ENCODE measurements at regions not wholly inside any gene's neighbourhood (a gene's known extent, or its start where the extent isn't known, plus 50 kb on each side); places are given as distances from the start of the nearest gene placed in this dataset.

DNA sequence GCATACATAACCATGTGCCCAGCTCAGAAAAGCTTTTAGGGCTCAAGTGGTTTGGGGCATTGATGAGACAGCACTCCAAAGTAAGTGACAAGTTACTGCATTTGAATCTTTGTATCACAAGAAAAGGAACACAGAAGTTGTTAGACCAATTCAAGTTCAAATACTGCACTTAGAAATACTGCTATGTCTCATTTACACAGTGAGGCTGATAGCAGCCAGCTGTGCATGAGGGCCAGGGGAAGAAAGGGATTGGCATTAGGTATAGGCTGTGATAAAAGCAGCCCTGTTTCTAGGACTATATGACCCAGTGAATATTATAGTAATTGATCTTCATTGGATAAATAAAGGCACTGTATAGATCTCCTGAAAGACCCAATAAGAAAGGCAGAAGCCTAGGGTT is 197.8 kb upstream of the SORCS1 start:
- H3K27ac ChIP-seq (ENCODE audit: low read length), result no peak overlapping the region
- H3K4me3 ChIP-seq (ENCODE audit: low read length), result no peak overlapping the region
- DNase-seq (ENCODE audit: low read depth, low spot score), result no peak
- H3K4me1 ChIP-seq (ENCODE audit: control insufficient read depth, insufficient read depth, low read length), result no peaks in the 10 kb centered on the region
- H3K9me3 ChIP-seq (ENCODE audit: control insufficient read depth, insufficient read depth, low read length), result no peaks in the 10 kb centered on the region
- H3K27me3 ChIP-seq (ENCODE audit: control insufficient read depth, insufficient read depth, low read length), result no peaks in the 10 kb centered on the region
- no peaks in the 10 kb centered on the region for H3K36me3 ChIP-seq (ENCODE audit: control insufficient read depth, insufficient read depth, low read length)

DNA sequence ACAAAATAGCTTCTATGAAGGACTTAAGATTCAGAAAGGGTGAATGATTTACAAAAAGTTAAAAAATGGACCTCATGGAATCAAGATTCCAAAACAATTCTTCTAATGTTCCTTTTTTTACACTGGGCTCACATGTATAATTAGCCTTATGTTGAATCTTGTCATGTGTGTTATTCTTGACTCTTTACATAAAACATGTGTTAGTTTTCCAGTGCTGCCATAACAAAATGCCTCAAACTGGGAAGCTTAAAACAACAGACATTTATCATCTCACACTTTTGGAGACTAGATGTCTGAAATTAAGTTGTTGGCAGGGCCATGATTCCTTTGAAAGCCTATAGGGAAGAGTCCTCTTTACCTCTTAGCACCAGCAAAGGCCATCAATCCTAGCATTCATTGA is 192.5 kb upstream of the SORCS1 start:
- no peak overlapping the region for H3K4me3 ChIP-seq (ENCODE audit: low read length)
- no peak overlapping the region for H3K27ac ChIP-seq (ENCODE audit: low read length)
- H3K4me1 ChIP-seq (ENCODE audit: control insufficient read depth, insufficient read depth, low read length), result no peaks in the 10 kb centered on the region
- no peaks in the 10 kb centered on the region for H3K27me3 ChIP-seq (ENCODE audit: control insufficient read depth, insufficient read depth, low read length)
- no peaks in the 10 kb centered on the region for H3K9me3 ChIP-seq (ENCODE audit: control insufficient read depth, insufficient read depth, low read length)
- no peaks in the 10 kb centered on the region for H3K36me3 ChIP-seq (ENCODE audit: control insufficient read depth, insufficient read depth, low read length)
- DNase-seq (ENCODE audit: low read depth, low spot score), result no peak

DNA sequence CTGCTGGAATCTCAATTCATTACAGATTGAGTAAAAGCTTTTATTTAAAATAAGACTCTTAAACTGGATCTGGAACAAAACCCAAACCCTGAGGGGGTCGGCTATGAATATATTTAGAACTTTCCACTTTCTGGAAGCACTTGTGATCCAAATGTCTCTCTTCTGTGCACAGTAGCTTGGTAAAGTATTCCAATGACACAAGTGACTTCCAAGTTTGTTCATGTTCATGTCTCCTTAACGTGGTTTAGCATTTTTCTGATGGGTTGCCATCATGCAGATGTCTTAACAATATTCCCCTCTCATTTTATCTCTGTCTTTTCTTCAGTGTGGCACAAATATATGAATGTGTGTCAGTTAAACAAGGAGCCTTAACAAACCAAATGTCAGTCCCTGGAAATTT is 191.9 kb upstream of the SORCS1 start:
- Histone ChIP-seq H3K36me3 (ENCODE audit: control insufficient read depth, insufficient read depth, low read length) (no peaks in the 10 kb centered on the region), H3K9me3 (ENCODE audit: control insufficient read depth, insufficient read depth, low read length) (no peaks in the 10 kb centered on the region), H3K4me3 (ENCODE audit: low read length) (no peak overlapping the region), H3K27ac (ENCODE audit: low read length) (no peak overlapping the region), H3K27me3 (ENCODE audit: control insufficient read depth, insufficient read depth, low read length) (no peaks in the 10 kb centered on the region), H3K4me1 (ENCODE audit: control insufficient read depth, insufficient read depth, low read length) (no peaks in the 10 kb centered on the region)
- no CpG with 5 or more reads among the region's 2 CpGs for WGBS (ENCODE audit: insufficient coverage, insufficient read length)
- no peak for DNase-seq (ENCODE audit: low read depth, low spot score)

DNA sequence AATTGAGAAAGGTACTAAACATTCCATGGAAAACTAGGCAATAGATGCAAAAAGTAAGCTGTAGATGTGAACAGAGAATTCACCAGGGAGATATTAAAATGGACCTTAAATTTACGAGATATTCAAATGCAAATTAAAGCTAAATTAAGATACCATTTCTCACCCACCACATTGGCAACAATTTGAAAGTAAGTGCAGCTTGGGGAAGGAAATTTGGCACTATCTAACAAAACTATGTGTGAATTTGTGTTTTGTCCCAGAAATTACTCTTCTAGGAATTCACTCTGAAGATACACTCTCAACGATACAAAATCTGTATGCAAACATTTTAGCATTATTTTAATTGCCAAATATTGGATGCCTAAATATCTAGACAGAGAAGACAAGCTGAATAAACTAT is 178.2 kb upstream of the SORCS1 start:
- no peak for DNase-seq (ENCODE audit: low read depth, low spot score)
- Histone ChIP-seq H3K27me3 (ENCODE audit: control insufficient read depth, insufficient read depth, low read length) (no peaks in the 10 kb centered on the region), H3K9me3 (ENCODE audit: control insufficient read depth, insufficient read depth, low read length) (no peaks in the 10 kb centered on the region), H3K4me3 (ENCODE audit: low read length) (no peak overlapping the region), H3K27ac (ENCODE audit: low read length) (no peak overlapping the region), H3K36me3 (ENCODE audit: control insufficient read depth, insufficient read depth, low read length) (no peaks in the 10 kb centered on the region), H3K4me1 (ENCODE audit: control insufficient read depth, insufficient read depth, low read length) (no peaks in the 10 kb centered on the region)
- WGBS (ENCODE audit: insufficient coverage, insufficient read length), result no CpG with 5 or more reads among the region's 2 CpGs

DNA sequence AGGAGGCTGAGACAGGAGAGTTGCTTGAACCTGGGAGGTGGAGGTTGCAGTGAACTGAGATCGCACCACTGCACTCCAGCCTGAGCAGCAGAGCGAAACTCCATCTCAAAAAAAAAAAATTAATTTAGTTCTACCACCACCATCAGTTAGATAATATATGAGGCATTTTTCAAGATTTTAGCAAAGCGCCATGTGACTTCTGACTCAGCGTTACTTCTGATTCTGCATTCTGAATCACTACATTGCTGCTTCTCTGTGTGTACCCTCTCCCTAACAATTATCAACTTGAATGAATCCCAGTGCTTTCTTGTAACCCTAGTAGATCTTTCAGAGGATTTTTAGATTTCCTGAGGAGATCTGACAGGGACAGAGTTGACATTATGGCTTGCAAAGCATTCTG is 176.8 kb upstream of the SORCS1 start:
- H3K27me3 ChIP-seq (ENCODE audit: control insufficient read depth, insufficient read depth, low read length), result no peaks in the 10 kb centered on the region
- no peaks in the 10 kb centered on the region for H3K36me3 ChIP-seq (ENCODE audit: control insufficient read depth, insufficient read depth, low read length)
- H3K4me3 ChIP-seq (ENCODE audit: low read length), result no peak overlapping the region
- no peaks in the 10 kb centered on the region for H3K4me1 ChIP-seq (ENCODE audit: control insufficient read depth, insufficient read depth, low read length)
- no peak for DNase-seq (ENCODE audit: low read depth, low spot score)
- no peak overlapping the region for H3K27ac ChIP-seq (ENCODE audit: low read length)
- no peaks in the 10 kb centered on the region for H3K9me3 ChIP-seq (ENCODE audit: control insufficient read depth, insufficient read depth, low read length)
- no CpG with 5 or more reads among the region's 4 CpGs for WGBS (ENCODE audit: insufficient coverage, insufficient read length)

DNA sequence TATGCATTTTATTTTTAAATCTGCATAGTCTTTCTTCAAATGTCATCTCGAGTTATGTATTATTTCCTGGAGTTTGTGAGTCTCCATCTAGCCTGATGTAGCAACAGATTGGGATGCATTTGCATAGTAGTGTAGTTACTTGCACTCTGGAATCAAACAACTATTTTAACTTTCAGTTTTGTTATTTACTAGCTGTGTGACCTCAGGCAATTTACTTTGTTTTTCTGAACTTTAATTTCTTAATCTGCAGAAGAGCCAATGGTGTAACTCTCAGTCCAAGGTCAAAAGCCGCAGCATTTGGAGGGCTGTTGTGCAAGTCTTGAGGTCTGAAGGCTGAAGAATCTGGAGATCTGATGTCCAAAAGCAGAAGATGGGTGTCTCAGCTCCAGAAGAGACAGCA is 175.8 kb upstream of the SORCS1 start:
- no peak overlapping the region for H3K4me3 ChIP-seq (ENCODE audit: low read length)
- no peaks in the 10 kb centered on the region for H3K27me3 ChIP-seq (ENCODE audit: control insufficient read depth, insufficient read depth, low read length)
- no peak for DNase-seq (ENCODE audit: low read depth, low spot score)
- no peaks in the 10 kb centered on the region for H3K4me1 ChIP-seq (ENCODE audit: control insufficient read depth, insufficient read depth, low read length)
- no CpG with 5 or more reads among the region's 2 CpGs for WGBS (ENCODE audit: insufficient coverage, insufficient read length)
- H3K36me3 ChIP-seq (ENCODE audit: control insufficient read depth, insufficient read depth, low read length), result no peaks in the 10 kb centered on the region
- no peaks in the 10 kb centered on the region for H3K9me3 ChIP-seq (ENCODE audit: control insufficient read depth, insufficient read depth, low read length)
- no peak overlapping the region for H3K27ac ChIP-seq (ENCODE audit: low read length)

DNA sequence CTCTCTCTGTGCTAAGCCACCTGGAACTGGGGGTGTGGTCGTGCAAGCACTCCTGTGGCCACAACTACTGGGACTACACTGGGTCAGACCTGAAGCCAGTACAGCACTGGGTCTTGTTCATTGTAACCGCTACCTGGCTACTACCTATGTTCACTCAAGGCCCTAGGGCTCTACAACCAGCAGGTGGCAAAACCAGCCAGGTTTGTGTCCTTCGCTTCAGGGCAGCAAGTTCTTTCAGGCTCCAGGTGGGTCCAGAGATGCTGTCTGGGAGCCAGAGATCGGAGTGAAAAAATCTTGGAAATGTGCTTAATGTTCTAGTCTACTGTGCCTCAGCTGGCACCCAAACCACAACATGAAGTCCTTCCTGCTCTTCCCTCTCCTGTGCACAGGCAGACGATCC is 171.6 kb upstream of the SORCS1 start:
- no peaks in the 10 kb centered on the region for H3K36me3 ChIP-seq (ENCODE audit: control insufficient read depth, insufficient read depth, low read length)
- H3K27ac ChIP-seq (ENCODE audit: low read length), result no peak overlapping the region
- H3K9me3 ChIP-seq (ENCODE audit: control insufficient read depth, insufficient read depth, low read length), result no peaks in the 10 kb centered on the region
- no CpG with 5 or more reads among the region's 5 CpGs for WGBS (ENCODE audit: insufficient coverage, insufficient read length)
- no peak overlapping the region for H3K4me3 ChIP-seq (ENCODE audit: low read length)
- no peak for DNase-seq (ENCODE audit: low read depth, low spot score)
- H3K27me3 ChIP-seq (ENCODE audit: control insufficient read depth, insufficient read depth, low read length), result no peaks in the 10 kb centered on the region
- H3K4me1 ChIP-seq (ENCODE audit: control insufficient read depth, insufficient read depth, low read length), result no peaks in the 10 kb centered on the region

DNA sequence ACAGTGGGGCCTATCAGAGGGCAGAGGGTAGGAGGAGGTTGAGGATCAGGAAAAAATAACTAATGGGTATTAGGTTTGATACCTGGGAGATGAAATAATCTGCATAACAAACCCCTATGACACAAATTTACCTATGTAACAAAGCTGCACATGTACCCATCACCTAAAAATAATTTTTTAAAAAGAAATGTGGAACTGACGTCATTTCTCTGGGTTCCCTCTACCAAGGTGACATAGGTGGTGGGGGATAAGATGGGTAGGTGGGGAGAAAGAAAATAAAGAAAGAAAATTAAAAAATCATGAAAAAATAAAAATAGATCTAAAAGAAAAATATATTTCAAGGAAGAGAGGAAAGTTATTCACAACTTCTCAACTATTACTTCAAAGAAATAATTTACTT is 153.1 kb upstream of the SORCS1 start:
- Histone ChIP-seq H3K9me3 (ENCODE audit: control insufficient read depth, insufficient read depth, low read length) (no peaks in the 10 kb centered on the region), H3K4me3 (ENCODE audit: low read length) (no peak overlapping the region), H3K27me3 (ENCODE audit: control insufficient read depth, insufficient read depth, low read length) (no peaks in the 10 kb centered on the region), H3K27ac (ENCODE audit: low read length) (no peak overlapping the region), H3K36me3 (ENCODE audit: control insufficient read depth, insufficient read depth, low read length) (no peaks in the 10 kb centered on the region), H3K4me1 (ENCODE audit: control insufficient read depth, insufficient read depth, low read length) (no peaks in the 10 kb centered on the region)
- no CpG with 5 or more reads among the region's 1 CpG for WGBS (ENCODE audit: insufficient coverage, insufficient read length)
- no peak for DNase-seq (ENCODE audit: low read depth, low spot score)

DNA sequence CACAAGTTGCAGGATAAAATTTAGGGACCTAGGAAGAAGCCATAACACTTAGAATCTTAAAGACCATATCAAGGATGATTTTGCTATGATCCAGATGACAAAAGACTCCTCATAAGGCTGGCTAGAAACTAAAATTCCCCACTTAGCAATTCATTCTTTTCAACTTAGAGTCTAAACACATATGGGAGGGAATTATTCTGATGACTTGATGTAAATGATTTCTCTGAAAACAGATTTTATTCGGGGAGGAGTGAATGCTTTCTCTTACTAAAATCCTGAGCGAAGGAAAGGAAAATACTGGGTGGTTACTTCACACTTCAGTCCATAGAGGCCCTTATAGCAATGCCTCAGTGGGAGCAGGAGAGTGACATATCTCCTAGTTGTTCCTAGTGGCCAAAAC is 138.7 kb upstream of the SORCS1 start:
- H3K27ac ChIP-seq (ENCODE audit: low read length), result no peak overlapping the region
- H3K4me3 ChIP-seq (ENCODE audit: low read length), result no peak overlapping the region
- no peaks in the 10 kb centered on the region for H3K36me3 ChIP-seq (ENCODE audit: control insufficient read depth, insufficient read depth, low read length)
- no peaks in the 10 kb centered on the region for H3K27me3 ChIP-seq (ENCODE audit: control insufficient read depth, insufficient read depth, low read length)
- WGBS (ENCODE audit: insufficient coverage, insufficient read length), result no CpG with 5 or more reads among the region's 2 CpGs
- H3K4me1 ChIP-seq (ENCODE audit: control insufficient read depth, insufficient read depth, low read length), result no peaks in the 10 kb centered on the region
- DNase-seq (ENCODE audit: low read depth, low spot score), result no peak
- no peaks in the 10 kb centered on the region for H3K9me3 ChIP-seq (ENCODE audit: control insufficient read depth, insufficient read depth, low read length)

DNA sequence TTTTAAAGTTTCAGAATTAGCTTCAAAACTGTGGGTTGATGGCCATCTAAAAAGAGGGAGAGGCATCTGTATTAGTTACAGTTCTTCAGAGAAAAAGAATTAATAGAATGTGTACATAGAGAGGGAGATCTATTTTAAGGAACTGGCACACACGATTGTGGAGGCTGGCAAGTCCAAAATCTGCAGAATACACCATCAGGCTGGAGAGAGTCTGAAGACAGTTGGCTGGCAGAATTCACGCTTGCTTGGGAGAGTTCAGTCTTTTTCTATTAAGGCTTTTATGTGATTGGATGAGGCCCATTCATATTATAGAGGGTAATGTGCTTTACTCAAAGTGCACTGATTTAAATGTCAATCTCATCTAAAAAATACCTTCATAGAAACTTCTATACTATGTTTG is 135.1 kb upstream of the SORCS1 start:
- no peak for DNase-seq (ENCODE audit: low read depth, low spot score)
- no peaks in the 10 kb centered on the region for H3K4me1 ChIP-seq (ENCODE audit: control insufficient read depth, insufficient read depth, low read length)
- H3K9me3 ChIP-seq (ENCODE audit: control insufficient read depth, insufficient read depth, low read length), result no peaks in the 10 kb centered on the region
- no peaks in the 10 kb centered on the region for H3K27me3 ChIP-seq (ENCODE audit: control insufficient read depth, insufficient read depth, low read length)
- H3K4me3 ChIP-seq (ENCODE audit: low read length), result no peak overlapping the region
- WGBS (ENCODE audit: insufficient coverage, insufficient read length), result no CpG with 5 or more reads among the region's 2 CpGs
- H3K36me3 ChIP-seq (ENCODE audit: control insufficient read depth, insufficient read depth, low read length), result no peaks in the 10 kb centered on the region
- H3K27ac ChIP-seq (ENCODE audit: low read length), result no peak overlapping the region

DNA sequence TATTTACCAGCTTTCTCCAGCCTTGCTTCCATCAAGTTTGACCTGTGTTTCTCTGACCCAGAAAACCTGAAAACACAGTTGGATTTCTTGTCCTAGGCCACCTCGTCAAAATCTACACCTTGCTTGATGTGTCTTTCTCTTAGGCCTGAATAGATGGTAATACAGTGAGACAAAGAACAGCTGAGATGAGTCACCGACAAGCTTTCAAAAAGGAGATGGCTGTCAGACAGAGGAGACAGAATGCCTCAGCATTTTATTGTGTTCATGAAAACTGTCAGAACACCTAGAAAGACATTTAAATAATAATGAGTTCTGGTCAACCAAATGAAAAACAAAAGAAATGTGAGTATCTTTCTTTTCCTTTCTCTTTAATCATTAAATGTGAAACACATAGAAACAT is 119.7 kb upstream of the SORCS1 start:
- no peaks in the 10 kb centered on the region for H3K4me1 ChIP-seq (ENCODE audit: control insufficient read depth, insufficient read depth, low read length)
- no peaks in the 10 kb centered on the region for H3K36me3 ChIP-seq (ENCODE audit: control insufficient read depth, insufficient read depth, low read length)
- DNase-seq (ENCODE audit: low read depth, low spot score), result no peak
- WGBS (ENCODE audit: insufficient coverage, insufficient read length), result no CpG with 5 or more reads among the region's 2 CpGs
- H3K27ac ChIP-seq (ENCODE audit: low read length), result no peak overlapping the region
- no peak overlapping the region for H3K4me3 ChIP-seq (ENCODE audit: low read length)
- H3K27me3 ChIP-seq (ENCODE audit: control insufficient read depth, insufficient read depth, low read length), result no peaks in the 10 kb centered on the region
- H3K9me3 ChIP-seq (ENCODE audit: control insufficient read depth, insufficient read depth, low read length), result no peaks in the 10 kb centered on the region
